Neural crest cell (in vitro differentiated cells): ENCODE measurements at regions not wholly inside any gene's neighbourhood (a gene's known extent, or its start where the extent isn't known, plus 50 kb on each side); places are given as distances from the start of the nearest gene placed in this dataset.

Experiments
- DNase-seq: peaks from one replicate; pipeline ENCODE4 v3.0.0; 2021; ENCODE audit warnings: low read depth, mixed read lengths, low spot score
- H3K27ac Mint-ChIP-seq: one replicate; pipeline ENCODE4 v1.8.0; 2021; ENCODE audit warnings: mild to moderate bottlenecking, mixed read lengths; ENCODE audit not compliant: unreplicated experiment
- H3K27me3 Mint-ChIP-seq: 2 replicates; pipeline ENCODE4 v1.8.0; 2021; ENCODE audit warnings: low read depth, mild to moderate bottlenecking, mixed read lengths
- H3K36me3 Mint-ChIP-seq: 2 replicates; pipeline ENCODE4 v1.8.0; 2021; ENCODE audit warnings: low read depth, mild to moderate bottlenecking, mixed read lengths
- H3K4me1 Mint-ChIP-seq: 2 replicates; pipeline ENCODE4 v1.8.0; 2021; ENCODE audit warnings: mixed read lengths
- H3K4me3 Mint-ChIP-seq: one replicate; pipeline ENCODE4 v1.8.0; 2021; ENCODE audit warnings: mild to moderate bottlenecking, mixed read lengths
- H3K9me3 Mint-ChIP-seq: 2 replicates; pipeline ENCODE4 v1.8.0; 2021; ENCODE audit warnings: mixed read lengths
- TF ChIP-seq, protein P1 (sequence below): fragments of 200-600 bp; sonication (generic); conservative IDR thresholded peaks from 2 replicates; pipeline ENCODE4 v1.5.0; 2021; ENCODE audit warnings: antibody characterized with exemption, mild to moderate bottlenecking

DNA sequence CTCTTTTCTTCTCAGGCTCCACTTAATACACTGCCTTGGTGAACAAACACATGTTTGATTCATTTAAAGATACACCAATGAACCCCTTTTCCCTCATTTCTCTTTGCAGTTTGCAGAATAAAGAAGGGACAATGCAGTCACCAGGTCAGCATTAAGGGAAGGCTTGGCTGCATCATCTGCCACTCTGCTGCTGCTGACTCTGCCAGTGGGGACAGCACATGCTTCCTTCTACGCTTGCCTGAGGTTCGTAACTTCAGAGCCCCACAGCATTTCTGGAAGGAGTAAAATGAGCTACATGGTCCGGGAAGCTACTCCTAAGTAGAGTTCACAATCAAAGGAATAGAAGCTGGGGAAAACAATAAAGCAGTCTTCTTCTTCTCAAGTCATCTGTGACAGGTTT is 178.9 kb upstream of the GATB start:
- Mint-ChIP-seq H3K36me3 (no peaks in the 10 kb centered on the region), H3K27me3 (no peaks in the 10 kb centered on the region), H3K9me3 (peaks cover 5% of the 10 kb centered on the region), H3K27ac (no peak overlapping the region), H3K4me1 (no peaks in the 10 kb centered on the region), H3K4me3 (no peak overlapping the region)
- DNase-seq = no peak
- TF ChIP-seq, protein P1, sequence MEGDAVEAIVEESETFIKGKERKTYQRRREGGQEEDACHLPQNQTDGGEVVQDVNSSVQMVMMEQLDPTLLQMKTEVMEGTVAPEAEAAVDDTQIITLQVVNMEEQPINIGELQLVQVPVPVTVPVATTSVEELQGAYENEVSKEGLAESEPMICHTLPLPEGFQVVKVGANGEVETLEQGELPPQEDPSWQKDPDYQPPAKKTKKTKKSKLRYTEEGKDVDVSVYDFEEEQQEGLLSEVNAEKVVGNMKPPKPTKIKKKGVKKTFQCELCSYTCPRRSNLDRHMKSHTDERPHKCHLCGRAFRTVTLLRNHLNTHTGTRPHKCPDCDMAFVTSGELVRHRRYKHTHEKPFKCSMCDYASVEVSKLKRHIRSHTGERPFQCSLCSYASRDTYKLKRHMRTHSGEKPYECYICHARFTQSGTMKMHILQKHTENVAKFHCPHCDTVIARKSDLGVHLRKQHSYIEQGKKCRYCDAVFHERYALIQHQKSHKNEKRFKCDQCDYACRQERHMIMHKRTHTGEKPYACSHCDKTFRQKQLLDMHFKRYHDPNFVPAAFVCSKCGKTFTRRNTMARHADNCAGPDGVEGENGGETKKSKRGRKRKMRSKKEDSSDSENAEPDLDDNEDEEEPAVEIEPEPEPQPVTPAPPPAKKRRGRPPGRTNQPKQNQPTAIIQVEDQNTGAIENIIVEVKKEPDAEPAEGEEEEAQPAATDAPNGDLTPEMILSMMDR = no peak

DNA sequence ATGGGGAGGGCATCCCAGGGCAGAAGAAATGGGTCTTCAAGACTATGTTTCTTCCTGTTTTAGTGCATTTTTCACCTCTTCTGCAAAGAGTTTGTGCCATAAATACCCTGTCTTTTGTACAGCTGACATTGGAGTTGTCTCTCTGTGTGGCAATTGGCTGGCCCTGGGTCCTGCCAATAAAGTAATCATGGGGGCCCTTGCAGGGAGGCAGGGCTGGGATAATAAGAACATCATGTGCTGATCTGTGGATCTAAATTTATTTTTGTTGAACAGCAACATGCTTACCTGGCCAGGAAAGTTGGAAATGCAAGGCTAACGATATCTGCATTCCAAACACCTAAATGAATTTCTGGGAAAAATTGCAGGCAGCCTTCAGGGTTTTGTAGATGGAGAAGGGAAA is 174.6 kb upstream of the GATB start:
- H3K9me3 Mint-ChIP-seq = no peaks in the 10 kb centered on the region

GRCh38 chr4:151934766-151935165 is 174.0 kb upstream of the GATB start:
- TF ChIP-seq, protein P1 = no peak
- no peak overlapping the region for H3K27ac Mint-ChIP-seq

More for the DNA sequence above, 174.6 kb upstream of the GATB start:
- no peak for DNase-seq
- Mint-ChIP-seq H3K4me1 (no peaks in the 10 kb centered on the region), H3K27ac (no peak overlapping the region), H3K36me3 (no peaks in the 10 kb centered on the region), H3K4me3 (no peak overlapping the region), H3K27me3 (peaks cover 10% of the 10 kb centered on the region)
- TF ChIP-seq, protein P1 = no peak

GRCh38 chr4:151933122-151933827 is 172.5 kb upstream of the GATB start:
- TF ChIP-seq, protein P1 = no peak
- H3K9me3 Mint-ChIP-seq = no peaks in the 10 kb centered on the region
- H3K4me3 Mint-ChIP-seq = no peak overlapping the region
- H3K36me3 Mint-ChIP-seq = no peaks in the 10 kb centered on the region
- peaks cover 10% of the 10 kb centered on the region for H3K27me3 Mint-ChIP-seq
- no peak for DNase-seq
- H3K4me1 Mint-ChIP-seq = no peaks in the 10 kb centered on the region
- no peak overlapping the region for H3K27ac Mint-ChIP-seq

More at GRCh38 chr4:151934766-151935165, 174.0 kb upstream of the GATB start:
- Mint-ChIP-seq H3K4me3 (no peak overlapping the region), H3K4me1 (no peaks in the 10 kb centered on the region), H3K27me3 (peaks cover 10% of the 10 kb centered on the region), H3K36me3 (no peaks in the 10 kb centered on the region), H3K9me3 (no peaks in the 10 kb centered on the region)
- no peak for DNase-seq

DNA sequence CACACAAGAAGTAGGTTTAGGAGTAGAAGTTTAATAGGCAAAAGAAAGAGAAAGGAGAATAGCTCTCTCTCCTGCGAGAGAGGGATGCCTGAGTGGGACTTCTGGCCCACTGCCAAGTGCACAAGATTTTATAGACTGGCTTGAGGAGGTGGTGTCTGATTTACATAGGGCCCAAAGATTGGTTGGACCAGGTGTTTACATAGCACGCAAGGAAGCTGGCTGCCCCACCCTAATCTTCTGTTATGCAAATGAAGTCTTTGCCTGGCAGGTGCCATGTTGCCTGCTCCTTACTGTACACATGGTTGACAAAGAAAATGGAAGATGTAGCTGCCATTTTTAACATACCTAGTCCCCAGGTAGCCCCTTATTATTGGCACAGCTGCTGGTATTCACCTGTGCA is 170.8 kb upstream of the GATB start:
- Mint-ChIP-seq H3K27me3 (peaks cover 10% of the 10 kb centered on the region), H3K27ac (no peak overlapping the region), H3K4me1 (no peaks in the 10 kb centered on the region), H3K36me3 (no peaks in the 10 kb centered on the region), H3K9me3 (no peaks in the 10 kb centered on the region), H3K4me3 (no peak overlapping the region)
- TF ChIP-seq, protein P1 = no peak
- no peak for DNase-seq
